ENCODE measurements at regions not wholly inside any gene's neighbourhood (a gene's known extent, or its start where the extent isn't known, plus 50 kb on each side); places are given as distances from the start of the nearest gene placed in this dataset.

- Histone ChIP-seq H3K9me3 (ENCODE audit: control insufficient read depth, low read length) (no peaks in the 10 kb centered on the region), H2AFZ (no peak overlapping the region), H3K79me2 (no peaks in the 10 kb centered on the region), H3K36me3 (ENCODE audit: control insufficient read depth, insufficient read depth, low read length) (no peaks in the 10 kb centered on the region), H3K9ac (no peak overlapping the region), H3K27me3 (ENCODE audit: control insufficient read depth, insufficient read depth, low read length) (no peaks in the 10 kb centered on the region), H3K4me2 (ENCODE audit: low read length) (no peak overlapping the region), H3K4me3 (ENCODE audit: low read depth, low read length) (no peak overlapping the region), H3K27ac (no peak overlapping the region), H3K4me1 (no peaks in the 10 kb centered on the region)
- TF ChIP-seq, protein P1, sequence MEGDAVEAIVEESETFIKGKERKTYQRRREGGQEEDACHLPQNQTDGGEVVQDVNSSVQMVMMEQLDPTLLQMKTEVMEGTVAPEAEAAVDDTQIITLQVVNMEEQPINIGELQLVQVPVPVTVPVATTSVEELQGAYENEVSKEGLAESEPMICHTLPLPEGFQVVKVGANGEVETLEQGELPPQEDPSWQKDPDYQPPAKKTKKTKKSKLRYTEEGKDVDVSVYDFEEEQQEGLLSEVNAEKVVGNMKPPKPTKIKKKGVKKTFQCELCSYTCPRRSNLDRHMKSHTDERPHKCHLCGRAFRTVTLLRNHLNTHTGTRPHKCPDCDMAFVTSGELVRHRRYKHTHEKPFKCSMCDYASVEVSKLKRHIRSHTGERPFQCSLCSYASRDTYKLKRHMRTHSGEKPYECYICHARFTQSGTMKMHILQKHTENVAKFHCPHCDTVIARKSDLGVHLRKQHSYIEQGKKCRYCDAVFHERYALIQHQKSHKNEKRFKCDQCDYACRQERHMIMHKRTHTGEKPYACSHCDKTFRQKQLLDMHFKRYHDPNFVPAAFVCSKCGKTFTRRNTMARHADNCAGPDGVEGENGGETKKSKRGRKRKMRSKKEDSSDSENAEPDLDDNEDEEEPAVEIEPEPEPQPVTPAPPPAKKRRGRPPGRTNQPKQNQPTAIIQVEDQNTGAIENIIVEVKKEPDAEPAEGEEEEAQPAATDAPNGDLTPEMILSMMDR (IDR thresholded peaks at IDR 0.05), result no peak
Observed at GRCh38 chr9:1845425-1845824, 169.7 kb upstream of the SMARCA2 start.

- TF ChIP-seq, protein P1 (IDR thresholded peaks at IDR 0.05), result no peak
- Histone ChIP-seq H3K27me3 (ENCODE audit: control insufficient read depth, insufficient read depth, low read length) (no peaks in the 10 kb centered on the region), H3K4me1 (no peaks in the 10 kb centered on the region), H2AFZ (no peak overlapping the region), H3K9ac (no peak overlapping the region), H3K4me3 (ENCODE audit: low read depth, low read length) (no peak overlapping the region), H3K4me2 (ENCODE audit: low read length) (no peak overlapping the region), H3K36me3 (ENCODE audit: control insufficient read depth, insufficient read depth, low read length) (no peaks in the 10 kb centered on the region), H3K27ac (no peak overlapping the region), H3K9me3 (ENCODE audit: control insufficient read depth, low read length) (no peaks in the 10 kb centered on the region), H3K79me2 (no peaks in the 10 kb centered on the region)
Observed at GRCh38 chr9:1855726-1856125, 159.4 kb upstream of the SMARCA2 start.

GRCh38 chr9:1857808-1858207 is 157.3 kb upstream of the SMARCA2 start:
- H3K9ac ChIP-seq, result no peak overlapping the region
- H3K4me2 ChIP-seq (ENCODE audit: low read length), result no peak overlapping the region
- TF ChIP-seq, protein P1 (IDR thresholded peaks at IDR 0.05), result no peak

DNA sequence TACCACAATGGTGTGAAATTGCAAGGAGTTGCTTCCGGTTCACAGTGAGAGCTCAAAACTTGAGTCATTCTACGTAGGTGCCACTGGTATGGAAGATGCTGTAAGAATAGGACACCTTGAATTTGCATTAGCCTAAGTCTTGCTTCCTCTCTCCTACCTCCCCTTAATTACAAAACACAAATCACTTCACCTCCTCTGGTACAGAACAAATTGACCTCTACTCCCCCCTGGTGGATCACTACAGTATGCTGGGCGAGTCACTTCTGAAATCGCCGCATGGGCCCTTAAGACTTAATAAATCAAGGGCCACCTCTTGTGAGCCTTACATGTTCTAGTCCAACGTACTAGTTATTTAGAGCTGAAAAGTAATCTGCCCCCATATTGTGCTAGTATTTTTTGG is 145.3 kb upstream of the SMARCA2 start:
- Histone ChIP-seq H2AFZ (no peak overlapping the region), H3K27ac (no peak overlapping the region), H3K9ac (no peak overlapping the region), H3K79me2 (no peaks in the 10 kb centered on the region), H3K4me2 (ENCODE audit: low read length) (no peak overlapping the region), H3K27me3 (ENCODE audit: control insufficient read depth, insufficient read depth, low read length) (no peaks in the 10 kb centered on the region), H3K4me3 (ENCODE audit: low read depth, low read length) (no peak overlapping the region), H3K36me3 (ENCODE audit: control insufficient read depth, insufficient read depth, low read length) (no peaks in the 10 kb centered on the region), H3K9me3 (ENCODE audit: control insufficient read depth, low read length) (no peaks in the 10 kb centered on the region), H3K4me1 (no peaks in the 10 kb centered on the region)
- TF ChIP-seq, protein P1 (IDR thresholded peaks at IDR 0.05), result peak; percentile 6

More at GRCh38 chr9:1857808-1858207, 157.3 kb upstream of the SMARCA2 start:
- Histone ChIP-seq H3K79me2 (no peaks in the 10 kb centered on the region), H3K27me3 (ENCODE audit: control insufficient read depth, insufficient read depth, low read length) (no peaks in the 10 kb centered on the region), H2AFZ (no peak overlapping the region), H3K36me3 (ENCODE audit: control insufficient read depth, insufficient read depth, low read length) (no peaks in the 10 kb centered on the region), H3K4me3 (ENCODE audit: low read depth, low read length) (no peak overlapping the region), H3K9me3 (ENCODE audit: control insufficient read depth, low read length) (no peaks in the 10 kb centered on the region), H3K4me1 (no peaks in the 10 kb centered on the region), H3K27ac (no peak overlapping the region)

GRCh38 chr9:1870915-1871314 is 144.2 kb upstream of the SMARCA2 start:
- no peak overlapping the region for H3K4me2 ChIP-seq (ENCODE audit: low read length)
- H3K36me3 ChIP-seq (ENCODE audit: control insufficient read depth, insufficient read depth, low read length), result no peaks in the 10 kb centered on the region
- no peaks in the 10 kb centered on the region for H3K79me2 ChIP-seq
- no peak overlapping the region for H2AFZ ChIP-seq
- H3K9ac ChIP-seq, result no peak overlapping the region
- H3K4me3 ChIP-seq (ENCODE audit: low read depth, low read length), result no peak overlapping the region
- TF ChIP-seq, protein P1 (IDR thresholded peaks at IDR 0.05), result no peak
- no peaks in the 10 kb centered on the region for H3K27me3 ChIP-seq (ENCODE audit: control insufficient read depth, insufficient read depth, low read length)
- H3K27ac ChIP-seq, result no peak overlapping the region
- H3K9me3 ChIP-seq (ENCODE audit: control insufficient read depth, low read length), result no peaks in the 10 kb centered on the region
- no peaks in the 10 kb centered on the region for H3K4me1 ChIP-seq

Measured in parathyroid adenoma (tissue), 2 donors.